Hepatocyte (in vitro differentiated cells): ENCODE measurements at regions not wholly inside any gene's neighbourhood (a gene's known extent, or its start where the extent isn't known, plus 50 kb on each side); places are given as distances from the start of the nearest gene placed in this dataset.
"Not testable (repeated sequence)": the region's sequence is repeated elsewhere in the genome, so short reads cannot be mapped to it uniquely, and the experiment has no call there.

Experiments
- DNase-seq: peaks from one replicate; pipeline ENCODE4 v3.0.0-alpha.2; 2016; ENCODE audit warnings: low spot score
- H2AFZ ChIP-seq: fragments of 200-600 bp; sonication (generic); 2 replicates; pipeline ENCODE4 v1.6.0; 2016; ENCODE audit warnings: antibody characterized with exemption, mild to moderate bottlenecking
- H3K27ac ChIP-seq: fragments of 200-600 bp; sonication (generic); 2 replicates; pipeline ENCODE4 v1.5.1; 2016; ENCODE audit warnings: mild to moderate bottlenecking
- H3K27me3 ChIP-seq: fragments of 200-600 bp; sonication (generic); 2 replicates; pipeline ENCODE4 v1.6.1; 2016
- H3K36me3 ChIP-seq: fragments of 200-600 bp; sonication (generic); replicated peaks from 2 replicates; pipeline ENCODE4 v1.5.1; 2016; ENCODE audit warnings: low read depth; ENCODE audit not compliant: insufficient read depth
- H3K4me1 ChIP-seq: fragments of 200-600 bp; sonication (generic); 2 replicates; pipeline ENCODE4 v1.5.1; 2016; ENCODE audit warnings: mild to moderate bottlenecking, moderate library complexity; ENCODE audit not compliant: insufficient read depth
- H3K4me2 ChIP-seq: fragments of 200-600 bp; sonication (generic); 2 replicates; pipeline ENCODE4 v1.6.0; 2016
- H3K4me3 ChIP-seq: fragments of 200-600 bp; sonication (generic); 2 replicates; pipeline ENCODE4 v1.5.1; 2016; ENCODE audit warnings: mild to moderate bottlenecking
- H3K79me2 ChIP-seq: fragments of 200-600 bp; sonication (generic); 2 replicates; pipeline ENCODE4 v1.6.0; 2017; ENCODE audit warnings: mild to moderate bottlenecking
- H3K9me2 ChIP-seq: fragments of 200-600 bp; sonication (generic); replicated peaks from 2 replicates; pipeline ENCODE4 v1.6.0; 2017; ENCODE audit warnings: mild to moderate bottlenecking; ENCODE audit not compliant: insufficient read depth
- H3K9me3 ChIP-seq: fragments of 200-600 bp; sonication (generic); 2 replicates; pipeline ENCODE4 v1.5.1; 2016; ENCODE audit warnings: low read depth, mild to moderate bottlenecking
- H4K20me1 ChIP-seq: fragments of 200-600 bp; sonication (generic); 2 replicates; pipeline ENCODE4 v1.6.0; 2016; ENCODE audit warnings: mild to moderate bottlenecking; ENCODE audit not compliant: insufficient read depth, poor library complexity, severe bottlenecking
- CTCF ChIP-seq: fragments of 200-600 bp; sonication (generic); IDR thresholded peaks from 2 replicates; pipeline ENCODE4 v1.5.1; 2016; ENCODE audit warnings: antibody characterized with exemption, mild to moderate bottlenecking; ENCODE audit not compliant: poor library complexity
- EZH2 ChIP-seq: fragments of 200-600 bp; sonication (generic); IDR thresholded peaks from 2 replicates; pipeline ENCODE4 v1.6.1; 2016; ENCODE audit warnings: antibody characterized with exemption, mild to moderate bottlenecking, borderline replicate concordance
- EZH2phosphoT487 ChIP-seq: fragments of 200-600 bp; sonication (generic); IDR thresholded peaks from one replicate; pipeline ENCODE4 v1.6.1; 2018; ENCODE audit warnings: antibody characterized with exemption, mild to moderate bottlenecking, low read depth, moderate library complexity; ENCODE audit not compliant: unreplicated experiment, severe bottlenecking
- WGBS: methylation state at CpG from one replicate; pipeline ENCODE4 v1.1.6; 2016; ENCODE audit warnings: low lambda C conversion rate; ENCODE audit errors: missing lambda C conversion rate; 5-methylcytosine and 5-hydroxymethylcytosine counted together

GRCh38 chrX:86935988-86936387 is 581.6 kb upstream of the KLHL4 start:
- H3K4me1 ChIP-seq: no peaks in the 10 kb centered on the region
- H3K36me3 ChIP-seq: no peaks in the 10 kb centered on the region
- no peak overlapping the region for H3K27ac ChIP-seq
- H3K27me3 ChIP-seq: no peaks in the 10 kb centered on the region
- no peaks in the 10 kb centered on the region for H4K20me1 ChIP-seq
- H3K4me3 ChIP-seq: no peak overlapping the region
- no peaks in the 10 kb centered on the region for H3K79me2 ChIP-seq
- no peak overlapping the region for H2AFZ ChIP-seq
- no peaks in the 10 kb centered on the region for H3K9me3 ChIP-seq
- no peak overlapping the region for H3K4me2 ChIP-seq
- H3K9me2 ChIP-seq: no peaks in the 10 kb centered on the region
- TF ChIP-seq CTCF: no peak
- DNase-seq: no peak
- WGBS: 80% methylated on average over 5 of the region's 5 CpGs

- Histone ChIP-seq H3K4me1 (no peaks in the 10 kb centered on the region), H3K79me2 (no peaks in the 10 kb centered on the region), H3K9me3 (no peaks in the 10 kb centered on the region), H3K27me3 (no peaks in the 10 kb centered on the region), H3K4me3 (no peak overlapping the region), H3K27ac (no peak overlapping the region), H3K9me2 (no peaks in the 10 kb centered on the region), H3K36me3 (no peaks in the 10 kb centered on the region), H3K4me2 (no peak overlapping the region), H2AFZ (no peak overlapping the region), H4K20me1 (no peaks in the 10 kb centered on the region)
- DNase-seq: peak; percentile 36
- TF ChIP-seq EZH2 (no peak), CTCF (peak; percentile 64)
- 0% methylated on average over 1 of the region's 1 CpG for WGBS
Observed at GRCh38 chrX:86946569-86946968, 571.0 kb upstream of the KLHL4 start.

GRCh38 chrX:86964321-86964720 is 553.3 kb upstream of the KLHL4 start:
- no peaks in the 10 kb centered on the region for H4K20me1 ChIP-seq
- no peak for DNase-seq
- no peak overlapping the region for H2AFZ ChIP-seq
- TF ChIP-seq EZH2 (no peak), CTCF (no peak), EZH2phosphoT487 (no peak)
- no peaks in the 10 kb centered on the region for H3K79me2 ChIP-seq
- no peak overlapping the region for H3K27ac ChIP-seq
- no peaks in the 10 kb centered on the region for H3K9me2 ChIP-seq
- no peaks in the 10 kb centered on the region for H3K4me1 ChIP-seq
- no peaks in the 10 kb centered on the region for H3K36me3 ChIP-seq
- H3K9me3 ChIP-seq: no peaks in the 10 kb centered on the region
- no peaks in the 10 kb centered on the region for H3K27me3 ChIP-seq
- no peak overlapping the region for H3K4me2 ChIP-seq
- H3K4me3 ChIP-seq: no peak overlapping the region

- no peaks in the 10 kb centered on the region for H3K9me2 ChIP-seq
- no peaks in the 10 kb centered on the region for H3K27me3 ChIP-seq
- no peaks in the 10 kb centered on the region for H4K20me1 ChIP-seq
- no peaks in the 10 kb centered on the region for H3K4me1 ChIP-seq
- no peaks in the 10 kb centered on the region for H3K9me3 ChIP-seq
- WGBS: 53% methylated on average over 2 of the region's 2 CpGs
- H2AFZ ChIP-seq: no peak overlapping the region
- H3K4me2 ChIP-seq: no peak overlapping the region
- H3K4me3 ChIP-seq: no peak overlapping the region
- TF ChIP-seq CTCF (no peak), EZH2phosphoT487 (no peak), EZH2 (no peak)
- no peaks in the 10 kb centered on the region for H3K36me3 ChIP-seq
- no peak overlapping the region for H3K27ac ChIP-seq
- no peaks in the 10 kb centered on the region for H3K79me2 ChIP-seq
- no peak for DNase-seq
Observed at GRCh38 chrX:86981326-86981879, 536.2 kb upstream of the KLHL4 start.

- H3K9me3 ChIP-seq, H3K36me3 ChIP-seq, H3K27ac ChIP-seq, H3K4me1 ChIP-seq, H3K4me2 ChIP-seq, H3K27me3 ChIP-seq, H3K9me2 ChIP-seq, H2AFZ ChIP-seq, H3K79me2 ChIP-seq, H4K20me1 ChIP-seq, H3K4me3 ChIP-seq, DNase-seq: not testable (repeated sequence)
- WGBS: 73% methylated on average over 4 of the region's 4 CpGs
Observed at GRCh38 chrX:86987351-86987750, 530.3 kb upstream of the KLHL4 start.
